Activated T-cell treated with anti-CD3 and anti-CD28 coated beads, Interleukin-2, amount 50 U/mL, for 4 hours (primary cell): ENCODE measurements at regions not wholly inside any gene's neighbourhood (a gene's known extent, or its start where the extent isn't known, plus 50 kb on each side); places are given as distances from the start of the nearest gene placed in this dataset.
"Not testable (repeated sequence)": the region's sequence is repeated elsewhere in the genome, so short reads cannot be mapped to it uniquely, and the experiment has no call there.

Source experiments
- ATAC-seq, 2 donors: fragments of 200-7000 bp; cut with Tn5 transposase; one replicate each; pipeline ENCODE4 v1.10.0; 2021
- DNase-seq: peaks from one replicate; pipeline ENCODE4 v3.0.0-alpha.2; 2020
- H3K27me3 Mint-ChIP-seq: one replicate; pipeline ENCODE4 v1.8.0; 2021; ENCODE audit warnings: low read depth, mixed read lengths
- H3K36me3 Mint-ChIP-seq: one replicate; pipeline ENCODE4 v1.8.0; 2022; ENCODE audit warnings: mixed read lengths; ENCODE audit not compliant: insufficient read depth
- H3K4me1 Mint-ChIP-seq: one replicate; pipeline ENCODE4 v1.8.0; 2021; ENCODE audit warnings: low read depth, mixed read lengths
- H3K4me3 Mint-ChIP-seq: one replicate; pipeline ENCODE4 v1.8.0; 2021; ENCODE audit warnings: mild to moderate bottlenecking, moderate library complexity, mixed read lengths
- H3K9me3 Mint-ChIP-seq: one replicate; pipeline ENCODE4 v1.8.0; 2021; ENCODE audit warnings: mixed read lengths

- no peak for ATAC-seq
- H3K9me3 Mint-ChIP-seq = peaks cover 21% of the 10 kb centered on the region
- no peaks in the 10 kb centered on the region for H3K4me1 Mint-ChIP-seq
- no peak for DNase-seq
- H3K36me3 Mint-ChIP-seq = no peaks in the 10 kb centered on the region
- no peaks in the 10 kb centered on the region for H3K27me3 Mint-ChIP-seq
- H3K4me3 Mint-ChIP-seq = no peak overlapping the region
Measured at GRCh38 chr1:189275796-189276195, 1201.9 kb downstream of the BRINP3 start.

GRCh38 chr1:189289346-189289745 is 1188.3 kb downstream of the BRINP3 start:
- Mint-ChIP-seq H3K4me1 (no peaks in the 10 kb centered on the region), H3K36me3 (no peaks in the 10 kb centered on the region), H3K27me3 (no peaks in the 10 kb centered on the region), H3K9me3 (peaks cover 6% of the 10 kb centered on the region), H3K4me3 (no peak overlapping the region)
- ATAC-seq (no peak), DNase-seq (no peak)

- H3K4me3 Mint-ChIP-seq = no peak overlapping the region
- H3K36me3 Mint-ChIP-seq = no peaks in the 10 kb centered on the region
- no peaks in the 10 kb centered on the region for H3K27me3 Mint-ChIP-seq
- H3K4me1 Mint-ChIP-seq = no peaks in the 10 kb centered on the region
- ATAC-seq (no peak), DNase-seq (no peak)
- peaks cover 12% of the 10 kb centered on the region for H3K9me3 Mint-ChIP-seq
Measured at GRCh38 chr1:189301235-189301634, 1176.4 kb downstream of the BRINP3 start.

GRCh38 chr1:189305279-189305678 is 1172.4 kb downstream of the BRINP3 start:
- ATAC-seq (no peak), DNase-seq (no peak)
- Mint-ChIP-seq H3K4me3 (no peak overlapping the region), H3K36me3 (no peaks in the 10 kb centered on the region), H3K4me1 (no peaks in the 10 kb centered on the region), H3K9me3 (no peaks in the 10 kb centered on the region), H3K27me3 (no peaks in the 10 kb centered on the region)

GRCh38 chr1:189311915-189312314 is 1165.7 kb downstream of the BRINP3 start:
- Mint-ChIP-seq H3K4me3 (no peak overlapping the region), H3K9me3 (peaks cover 4% of the 10 kb centered on the region), H3K4me1 (no peaks in the 10 kb centered on the region), H3K36me3 (no peaks in the 10 kb centered on the region), H3K27me3 (no peaks in the 10 kb centered on the region)
- DNase-seq = no peak
- ATAC-seq = no peak

GRCh38 chr1:189312499-189312898 is 1165.2 kb downstream of the BRINP3 start:
- DNase-seq (no peak), ATAC-seq (no peak)
- H3K36me3 Mint-ChIP-seq = no peaks in the 10 kb centered on the region
- H3K27me3 Mint-ChIP-seq = no peaks in the 10 kb centered on the region
- no peaks in the 10 kb centered on the region for H3K4me1 Mint-ChIP-seq
- peaks cover 4% of the 10 kb centered on the region for H3K9me3 Mint-ChIP-seq
- no peak overlapping the region for H3K4me3 Mint-ChIP-seq

GRCh38 chr1:189313488-189313887 is 1164.2 kb downstream of the BRINP3 start:
- H3K4me3 Mint-ChIP-seq = no peak overlapping the region
- H3K36me3 Mint-ChIP-seq = no peaks in the 10 kb centered on the region
- H3K27me3 Mint-ChIP-seq = no peaks in the 10 kb centered on the region
- no peak for DNase-seq
- no peaks in the 10 kb centered on the region for H3K4me1 Mint-ChIP-seq
- peaks cover 4% of the 10 kb centered on the region for H3K9me3 Mint-ChIP-seq
- ATAC-seq = no peak

- H3K4me3 Mint-ChIP-seq = no peak overlapping the region
- ATAC-seq = no peak
- no peaks in the 10 kb centered on the region for H3K27me3 Mint-ChIP-seq
- no peak for DNase-seq
- peaks cover 4% of the 10 kb centered on the region for H3K9me3 Mint-ChIP-seq
- H3K4me1 Mint-ChIP-seq = no peaks in the 10 kb centered on the region
- no peaks in the 10 kb centered on the region for H3K36me3 Mint-ChIP-seq
Measured at GRCh38 chr1:189315035-189315901, 1162.4 kb downstream of the BRINP3 start.

- peaks cover 10% of the 10 kb centered on the region for H3K9me3 Mint-ChIP-seq
- no peaks in the 10 kb centered on the region for H3K4me1 Mint-ChIP-seq
- H3K4me3 Mint-ChIP-seq = no peak overlapping the region
- H3K27me3 Mint-ChIP-seq = no peaks in the 10 kb centered on the region
- ATAC-seq (no peak), DNase-seq (no peak)
- H3K36me3 Mint-ChIP-seq = no peaks in the 10 kb centered on the region
Measured at GRCh38 chr1:189323091-189323490, 1154.6 kb downstream of the BRINP3 start.

GRCh38 chr1:189331071-189331470 is 1146.6 kb downstream of the BRINP3 start:
- H3K4me1 Mint-ChIP-seq, H3K4me3 Mint-ChIP-seq, H3K27me3 Mint-ChIP-seq, H3K36me3 Mint-ChIP-seq, DNase-seq, ATAC-seq: not testable (repeated sequence)
- H3K9me3 Mint-ChIP-seq = peaks cover 26% of the 10 kb centered on the region

- no peak overlapping the region for H3K4me3 Mint-ChIP-seq
- H3K27me3 Mint-ChIP-seq = no peaks in the 10 kb centered on the region
- no peaks in the 10 kb centered on the region for H3K4me1 Mint-ChIP-seq
- DNase-seq (no peak), ATAC-seq (no peak)
- H3K9me3 Mint-ChIP-seq = peaks cover 19% of the 10 kb centered on the region
- no peaks in the 10 kb centered on the region for H3K36me3 Mint-ChIP-seq
Measured at GRCh38 chr1:189336115-189337100, 1141.3 kb downstream of the BRINP3 start.

- no peaks in the 10 kb centered on the region for H3K36me3 Mint-ChIP-seq
Measured at GRCh38 chr1:189349607-189350006, 1128.1 kb downstream of the BRINP3 start.

GRCh38 chr1:189350983-189351616 is 1126.6 kb downstream of the BRINP3 start:
- no peak for DNase-seq
- Mint-ChIP-seq H3K4me1 (no peaks in the 10 kb centered on the region), H3K27me3 (no peaks in the 10 kb centered on the region), H3K4me3 (no peak overlapping the region), H3K9me3 (peaks cover 9% of the 10 kb centered on the region), H3K36me3 (no peaks in the 10 kb centered on the region)
- ATAC-seq = no peak

More at GRCh38 chr1:189349607-189350006, 1128.1 kb downstream of the BRINP3 start:
- no peak overlapping the region for H3K4me3 Mint-ChIP-seq
- ATAC-seq (no peak), DNase-seq (no peak)
- no peaks in the 10 kb centered on the region for H3K4me1 Mint-ChIP-seq
- no peaks in the 10 kb centered on the region for H3K27me3 Mint-ChIP-seq
- peaks cover 9% of the 10 kb centered on the region for H3K9me3 Mint-ChIP-seq

GRCh38 chr1:189351960-189352359 is 1125.7 kb downstream of the BRINP3 start:
- Mint-ChIP-seq H3K36me3 (no peaks in the 10 kb centered on the region), H3K4me3 (no peak overlapping the region), H3K9me3 (peaks cover 9% of the 10 kb centered on the region), H3K27me3 (no peaks in the 10 kb centered on the region), H3K4me1 (no peaks in the 10 kb centered on the region)
- DNase-seq = no peak
- ATAC-seq = no peak
